Inferior parietal cortex (tissue), 1 donor: ENCODE measurements at regions not wholly inside any gene's neighbourhood (a gene's known extent, or its start where the extent isn't known, plus 50 kb on each side); places are given as distances from the start of the nearest gene placed in this dataset.
"Not testable (repeated sequence)": the region's sequence is repeated elsewhere in the genome, so short reads cannot be mapped to it uniquely, and the experiment has no call there.

Experiments used
- DNase-seq: peaks from one replicate; pipeline ENCODE4 v3.0.0-alpha.2; 2016; ENCODE audit errors: extremely low spot score

GRCh38 chr15:35928847-35929246 is 382.9 kb upstream of the DPH6 start:
- no peak for DNase-seq

GRCh38 chr15:35929740-35930444 is 383.9 kb upstream of the DPH6 start:
- DNase-seq = no peak

- DNase-seq = no peak
Observed at GRCh38 chr15:35931799-35932341, 385.9 kb upstream of the DPH6 start.

GRCh38 chr15:35932531-35932930 is 386.6 kb upstream of the DPH6 start:
- no peak for DNase-seq

GRCh38 chr15:35933531-35933930 is 387.6 kb upstream of the DPH6 start:
- no peak for DNase-seq

GRCh38 chr15:35934383-35935049 is 388.6 kb upstream of the DPH6 start:
- no peak for DNase-seq

- DNase-seq = no peak
Observed at GRCh38 chr15:35936284-35936683, 390.3 kb upstream of the DPH6 start.

GRCh38 chr15:35937380-35937779 is 391.4 kb upstream of the DPH6 start:
- DNase-seq = no peak

- DNase-seq = no peak
Observed at GRCh38 chr15:35944945-35945585, 399.1 kb upstream of the DPH6 start.

- DNase-seq = no peak
Observed at GRCh38 chr15:35953424-35953823, 407.5 kb upstream of the DPH6 start.

GRCh38 chr15:35956056-35956455 is 410.1 kb upstream of the DPH6 start:
- no peak for DNase-seq

- DNase-seq = no peak
Observed at GRCh38 chr15:35958021-35958420, 412.1 kb upstream of the DPH6 start.

- no peak for DNase-seq
Observed at GRCh38 chr15:35958975-35959374, 413.0 kb upstream of the DPH6 start.

- DNase-seq = no peak
Observed at GRCh38 chr15:35963326-35963725, 417.4 kb upstream of the DPH6 start.

GRCh38 chr15:35966781-35967180 is 420.8 kb upstream of the DPH6 start:
- no peak for DNase-seq

GRCh38 chr15:35967968-35968367 is 422.0 kb upstream of the DPH6 start:
- DNase-seq = not testable (repeated sequence)

- DNase-seq = no peak
Observed at GRCh38 chr15:35973029-35973428, 427.1 kb upstream of the DPH6 start.

- no peak for DNase-seq
Observed at GRCh38 chr15:35974052-35974451, 428.1 kb upstream of the DPH6 start.

GRCh38 chr15:35975941-35976340 is 430.0 kb upstream of the DPH6 start:
- no peak for DNase-seq

- no peak for DNase-seq
Observed at GRCh38 chr15:35979608-35980007, 433.6 kb upstream of the DPH6 start.

- DNase-seq = no peak
Observed at GRCh38 chr15:35980719-35981118, 434.8 kb upstream of the DPH6 start.

- DNase-seq = no peak
Observed at GRCh38 chr15:35986191-35986721, 440.3 kb upstream of the DPH6 start.

GRCh38 chr15:35987056-35987455 is 441.1 kb upstream of the DPH6 start:
- no peak for DNase-seq
